Sigmoid colon (tissue), 6 donors: ENCODE measurements at regions not wholly inside any gene's neighbourhood (a gene's known extent, or its start where the extent isn't known, plus 50 kb on each side); places are given as distances from the start of the nearest gene placed in this dataset.

Experiments
- DNase-seq: peaks from one replicate; pipeline ENCODE4 v3.0.0-alpha.2; 2019
- H3K27ac ChIP-seq, 4 donors: fragments of 200-600 bp; sonication (generic); one replicate each; pipeline ENCODE4 v1.5.1; 2016 to 2019; ENCODE audit warnings: mild to moderate bottlenecking in 1 of 4
- H3K27me3 ChIP-seq, 3 donors: fragments of 200-600 bp; sonication (generic); one replicate each; pipeline ENCODE4 v1.5.1; 2019; ENCODE audit warnings: mild to moderate bottlenecking in 1 of 3
- H3K36me3 ChIP-seq, 4 donors: fragments of 200-600 bp; sonication (generic); one replicate each; pipeline ENCODE4 v1.5.1; 2016 to 2019
- H3K4me1 ChIP-seq, 4 donors: fragments of 200-600 bp; sonication (generic); one replicate each; pipeline ENCODE4 v1.5.1; 2017 to 2019
- H3K4me3 ChIP-seq, 4 donors: fragments of 200-600 bp; sonication (generic); one replicate each; pipeline ENCODE4 v1.5.1; 2017 to 2019; ENCODE audit warnings: mild to moderate bottlenecking in 2 of 4, moderate library complexity in 1 of 4
- H3K9me3 ChIP-seq, 4 donors: fragments of 200-600 bp in 3 of 4; sonication (generic) in 3 of 4; one replicate each; pipeline versions ENCODE4 v1.5.1 to v1.6.1; 2013 to 2019
- EP300 ChIP-seq, 4 donors: sonication (generic); formaldehyde crosslinking; IDR thresholded peaks; one replicate each; pipeline ENCODE4 v1.6.1; 2017; ENCODE audit warnings: antibody characterized with exemption in 4 of 4
- POLR2A ChIP-seq, 2 donors: fragments of 450-650 bp; IDR thresholded peaks; one replicate each; pipeline ENCODE4 v1.6.1; 2016; ENCODE audit warnings: antibody characterized with exemption in 2 of 2, mild to moderate bottlenecking in 2 of 2, moderate library complexity in 2 of 2
- POLR2AphosphoS5 ChIP-seq, 4 donors: sonication (generic); formaldehyde crosslinking; IDR thresholded peaks; one replicate each; pipeline ENCODE4 v1.6.1; 2017; ENCODE audit warnings: antibody characterized with exemption in 4 of 4
- WGBS, 2 donors: extraction: QIAGEN DNeasy Blood & Tissue Kit; methylation state at CpG; one replicate each; pipeline ENCODE4 v1.1.7; 2013; 5-methylcytosine and 5-hydroxymethylcytosine counted together
- intact Hi-C: fragments of 100-400 bp; cut with DNase I; formaldehyde crosslinking; loops from one replicate; pipeline ENCODE4 v1.15.1; 2023
- TF ChIP-seq, protein P1 (sequence below), 4 experiments: fragments of 450-650 bp in 3 of 4; fragments of 200-600 bp in 1 of 4; IDR thresholded peaks; one replicate each; pipeline ENCODE4 v1.5.1; 2016 to 2019; ENCODE audit warnings: antibody characterized with exemption in 4 of 4, mild to moderate bottlenecking in 3 of 4, moderate library complexity in 2 of 4
- donor health status: healthy with polysubstance abuse.
- donor health status: healthy.

DNA sequence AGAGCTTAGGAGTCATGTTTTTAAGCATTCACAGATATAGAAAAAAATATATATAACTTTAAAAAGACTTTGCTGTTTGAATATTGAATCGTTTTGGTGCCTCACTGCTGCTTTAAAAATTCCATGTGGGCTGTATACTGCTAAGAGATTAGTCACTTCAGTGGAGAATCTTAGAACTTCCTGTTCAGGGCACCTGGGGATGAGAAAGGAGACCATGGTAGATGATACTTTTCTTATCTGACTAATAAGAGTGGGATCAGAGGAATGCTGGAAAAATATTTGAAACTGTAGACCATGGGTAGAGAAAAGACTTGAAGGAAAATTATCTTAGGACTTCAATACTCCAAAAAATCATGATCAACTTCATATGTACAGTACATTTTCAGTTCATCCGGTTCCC lies 442.2 kb upstream of the SETBP1 start:
- Histone ChIP-seq H3K9me3 (no peaks in the 10 kb centered on the region), H3K4me3 (no peak overlapping the region), H3K27me3 (no peaks in the 10 kb centered on the region), H3K27ac (no peak overlapping the region), H3K4me1 (peaks cover 0 to 7% (median 3%) of the 10 kb centered on the region in 4 donors), H3K36me3 (no peaks in the 10 kb centered on the region)
- WGBS, 2 donors, result 68 to 72% methylated on average over 2 of the region's 2 CpGs
- intact Hi-C loops, result no loop called here
- no peak for DNase-seq
- TF ChIP-seq, protein P1, sequence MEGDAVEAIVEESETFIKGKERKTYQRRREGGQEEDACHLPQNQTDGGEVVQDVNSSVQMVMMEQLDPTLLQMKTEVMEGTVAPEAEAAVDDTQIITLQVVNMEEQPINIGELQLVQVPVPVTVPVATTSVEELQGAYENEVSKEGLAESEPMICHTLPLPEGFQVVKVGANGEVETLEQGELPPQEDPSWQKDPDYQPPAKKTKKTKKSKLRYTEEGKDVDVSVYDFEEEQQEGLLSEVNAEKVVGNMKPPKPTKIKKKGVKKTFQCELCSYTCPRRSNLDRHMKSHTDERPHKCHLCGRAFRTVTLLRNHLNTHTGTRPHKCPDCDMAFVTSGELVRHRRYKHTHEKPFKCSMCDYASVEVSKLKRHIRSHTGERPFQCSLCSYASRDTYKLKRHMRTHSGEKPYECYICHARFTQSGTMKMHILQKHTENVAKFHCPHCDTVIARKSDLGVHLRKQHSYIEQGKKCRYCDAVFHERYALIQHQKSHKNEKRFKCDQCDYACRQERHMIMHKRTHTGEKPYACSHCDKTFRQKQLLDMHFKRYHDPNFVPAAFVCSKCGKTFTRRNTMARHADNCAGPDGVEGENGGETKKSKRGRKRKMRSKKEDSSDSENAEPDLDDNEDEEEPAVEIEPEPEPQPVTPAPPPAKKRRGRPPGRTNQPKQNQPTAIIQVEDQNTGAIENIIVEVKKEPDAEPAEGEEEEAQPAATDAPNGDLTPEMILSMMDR (IDR thresholded peaks at IDR 0.05), result no peak
- no peak for TF ChIP-seq EP300 (IDR thresholded peaks at IDR 0.05)

DNA sequence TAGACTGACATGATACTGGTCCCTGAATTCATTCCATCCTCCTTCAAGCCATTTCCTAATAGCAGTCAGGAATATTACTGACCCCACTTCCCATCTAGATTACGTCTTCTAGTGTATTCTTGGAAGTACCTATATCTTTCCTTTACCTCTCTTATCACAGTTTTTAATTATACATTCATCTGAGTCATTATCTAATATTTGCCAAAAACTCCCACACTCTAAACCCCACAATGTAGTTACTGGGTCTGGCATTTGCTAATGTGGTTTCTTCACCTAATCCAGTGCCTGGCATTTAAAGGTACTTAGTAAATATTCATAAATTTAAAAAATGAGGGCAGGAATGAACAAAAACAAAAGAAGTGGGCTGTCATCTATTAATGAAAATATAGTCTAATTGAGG lies 441.8 kb upstream of the SETBP1 start:
- TF ChIP-seq, protein P1 (IDR thresholded peaks at IDR 0.05), result no peak
- TF ChIP-seq POLR2A (IDR thresholded peaks at IDR 0.05) (no peak), EP300 (IDR thresholded peaks at IDR 0.05) (no peak), POLR2AphosphoS5 (IDR thresholded peaks at IDR 0.05) (no peak)
- H3K36me3 ChIP-seq, result no peaks in the 10 kb centered on the region
- WGBS, 2 donors, result 90% methylated on average over 1 of the region's 1 CpG
- H3K9me3 ChIP-seq, result no peaks in the 10 kb centered on the region
- DNase-seq, result no peak
- H3K4me3 ChIP-seq, result no peak overlapping the region
- no peaks in the 10 kb centered on the region for H3K27me3 ChIP-seq
- peaks cover 0 to 3% (median under 1%) of the 10 kb centered on the region in 4 donors for H3K4me1 ChIP-seq
- H3K27ac ChIP-seq, result no peak overlapping the region
- intact Hi-C loops, result no loop called here

DNA sequence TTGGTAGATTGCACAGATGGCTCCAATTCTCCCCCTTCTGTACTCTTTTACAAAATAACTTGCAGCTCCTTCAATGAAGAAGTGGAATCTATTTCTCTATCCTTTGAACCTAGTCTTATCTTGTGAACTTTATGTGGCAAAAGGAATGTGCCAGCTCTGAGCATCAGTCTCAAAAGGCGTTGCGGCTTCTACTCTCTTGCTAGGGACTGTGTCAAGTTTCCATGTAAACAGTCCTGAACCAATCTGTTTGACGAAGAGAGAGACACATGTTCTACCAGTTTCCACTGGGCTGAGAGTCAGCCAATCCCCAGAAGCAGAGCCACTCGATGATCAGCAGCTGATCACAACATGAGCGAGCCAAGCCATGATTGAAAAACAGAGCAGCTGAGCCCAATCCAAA lies 439.7 kb upstream of the SETBP1 start:
- TF ChIP-seq, protein P1 (IDR thresholded peaks at IDR 0.05), result no peak
- TF ChIP-seq EP300 (IDR thresholded peaks at IDR 0.05) (no peak), POLR2AphosphoS5 (IDR thresholded peaks at IDR 0.05) (no peak), POLR2A (IDR thresholded peaks at IDR 0.05) (no peak)
- H3K36me3 ChIP-seq, result no peaks in the 10 kb centered on the region
- intact Hi-C loops, result no loop called here
- H3K9me3 ChIP-seq, result no peaks in the 10 kb centered on the region
- WGBS, 2 donors, result 86 to 89% methylated on average over 5 of the region's 5 CpGs
- no peaks in the 10 kb centered on the region for H3K4me1 ChIP-seq
- no peak overlapping the region for H3K27ac ChIP-seq
- DNase-seq, result no peak
- no peaks in the 10 kb centered on the region for H3K27me3 ChIP-seq
- H3K4me3 ChIP-seq, result no peak overlapping the region

DNA sequence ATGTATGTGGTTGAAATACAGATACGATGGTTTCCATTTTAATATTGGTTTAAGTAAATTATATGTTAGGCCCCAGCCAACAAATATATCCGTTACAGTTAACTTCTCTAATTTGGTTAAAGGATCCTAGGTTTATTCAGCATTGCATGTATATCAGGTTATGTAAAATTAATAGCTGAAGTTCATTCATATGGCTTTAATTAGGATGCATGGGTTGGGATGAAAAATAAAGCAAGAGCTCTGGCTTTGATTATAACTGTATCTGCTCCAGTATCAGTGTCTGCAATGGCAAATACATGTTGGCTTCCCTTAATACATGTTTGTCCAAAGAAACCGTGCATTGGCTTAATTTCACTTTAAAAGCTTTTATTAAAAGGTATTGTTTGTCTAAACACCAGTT lies 435.7 kb upstream of the SETBP1 start:
- WGBS, 2 donors, result 81 to 82% methylated on average over 3 of the region's 3 CpGs
- Histone ChIP-seq H3K4me3 (no peak overlapping the region), H3K36me3 (no peaks in the 10 kb centered on the region), H3K4me1 (no peaks in the 10 kb centered on the region), H3K27me3 (no peaks in the 10 kb centered on the region), H3K27ac (no peak overlapping the region), H3K9me3 (no peaks in the 10 kb centered on the region)
- intact Hi-C loops, result no loop called here
- DNase-seq, result no peak
- TF ChIP-seq EP300 (IDR thresholded peaks at IDR 0.05) (no peak), POLR2AphosphoS5 (IDR thresholded peaks at IDR 0.05) (no peak), POLR2A (IDR thresholded peaks at IDR 0.05) (no peak)
- TF ChIP-seq, protein P1 (IDR thresholded peaks at IDR 0.05), result no peak

DNA sequence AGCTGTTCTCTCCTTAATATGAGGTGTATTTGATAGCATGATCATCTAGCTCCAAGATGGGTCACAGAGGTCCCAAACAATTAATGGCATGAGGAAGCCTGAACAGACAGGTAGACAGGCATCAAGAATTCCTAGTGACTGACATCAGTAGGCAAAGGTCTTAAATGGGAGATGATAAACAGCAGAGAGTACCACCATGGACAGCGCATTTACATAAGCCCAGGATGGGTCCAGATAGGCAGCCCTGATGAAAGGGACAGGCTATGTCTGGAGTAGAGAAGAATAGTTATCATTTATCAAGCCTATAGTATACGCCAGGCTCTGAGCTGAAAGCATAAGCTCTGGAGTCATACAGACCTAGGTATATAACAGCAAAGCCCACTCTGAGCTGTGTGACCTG lies 434.7 kb upstream of the SETBP1 start:
- H3K4me1 ChIP-seq, result no peaks in the 10 kb centered on the region
- TF ChIP-seq POLR2AphosphoS5 (IDR thresholded peaks at IDR 0.05) (no peak), POLR2A (IDR thresholded peaks at IDR 0.05) (no peak), EP300 (IDR thresholded peaks at IDR 0.05) (no peak)
- TF ChIP-seq, protein P1 (IDR thresholded peaks at IDR 0.05), result no peak
- no peaks in the 10 kb centered on the region for H3K27me3 ChIP-seq
- DNase-seq, result no peak
- intact Hi-C loops, result no loop called here
- no peaks in the 10 kb centered on the region for H3K36me3 ChIP-seq
- no peak overlapping the region for H3K4me3 ChIP-seq
- 87 to 89% methylated on average over 2 of the region's 2 CpGs for WGBS, 2 donors
- no peak overlapping the region for H3K27ac ChIP-seq
- no peaks in the 10 kb centered on the region for H3K9me3 ChIP-seq
